Vagina (tissue), 2 donors: ENCODE measurements at regions not wholly inside any gene's neighbourhood (a gene's known extent, or its start where the extent isn't known, plus 50 kb on each side); places are given as distances from the start of the nearest gene placed in this dataset.
"Not testable (repeated sequence)": the region's sequence is repeated elsewhere in the genome, so short reads cannot be mapped to it uniquely, and the experiment has no call there.

Experiments used
- DNase-seq, 2 donors: peaks; one replicate each; pipeline ENCODE4 v3.0.0-alpha.2; 2017; ENCODE audit errors: extremely low spot score in 2 of 2
- H3K27ac ChIP-seq: fragments of 200-600 bp; sonication (generic); one replicate; pipeline ENCODE4 v1.5.1; 2019
- H3K27me3 ChIP-seq: fragments of 200-600 bp; sonication (generic); one replicate; pipeline ENCODE4 v1.5.1; 2019
- H3K36me3 ChIP-seq, 2 donors: fragments of 200-600 bp; sonication (generic); one replicate each; pipeline ENCODE4 v1.5.1; 2017 to 2019
- H3K4me1 ChIP-seq: fragments of 200-600 bp; sonication (generic); one replicate; pipeline ENCODE4 v1.5.1; 2019
- H3K4me3 ChIP-seq, 2 donors: fragments of 200-600 bp; sonication (generic); 1 replicate in 1 of 2; 2 replicates in 1 of 2; pipeline ENCODE4 v1.5.1; 2016 to 2019
- H3K9me3 ChIP-seq: fragments of 200-600 bp; sonication (generic); one replicate; pipeline ENCODE4 v1.5.1; 2019
- POLR2A ChIP-seq, 2 donors: fragments of 450-650 bp; IDR thresholded peaks; one replicate each; pipeline ENCODE4 v1.6.1; 2017; ENCODE audit warnings: antibody characterized with exemption in 2 of 2, mild to moderate bottlenecking in 2 of 2, moderate library complexity in 2 of 2
- POLR2AphosphoS5 ChIP-seq, 2 donors: sonication (generic); formaldehyde crosslinking; IDR thresholded peaks; one replicate each; pipeline ENCODE4 v1.9.0; 2017; ENCODE audit warnings: antibody characterized with exemption in 2 of 2, mild to moderate bottlenecking in 2 of 2, low read depth in 1 of 2; ENCODE audit not compliant: insufficient read depth in 1 of 2
- intact Hi-C: fragments of 100-400 bp; cut with DNase I; formaldehyde crosslinking; loops from one replicate; pipeline ENCODE4 v1.15.1; 2023

DNA sequence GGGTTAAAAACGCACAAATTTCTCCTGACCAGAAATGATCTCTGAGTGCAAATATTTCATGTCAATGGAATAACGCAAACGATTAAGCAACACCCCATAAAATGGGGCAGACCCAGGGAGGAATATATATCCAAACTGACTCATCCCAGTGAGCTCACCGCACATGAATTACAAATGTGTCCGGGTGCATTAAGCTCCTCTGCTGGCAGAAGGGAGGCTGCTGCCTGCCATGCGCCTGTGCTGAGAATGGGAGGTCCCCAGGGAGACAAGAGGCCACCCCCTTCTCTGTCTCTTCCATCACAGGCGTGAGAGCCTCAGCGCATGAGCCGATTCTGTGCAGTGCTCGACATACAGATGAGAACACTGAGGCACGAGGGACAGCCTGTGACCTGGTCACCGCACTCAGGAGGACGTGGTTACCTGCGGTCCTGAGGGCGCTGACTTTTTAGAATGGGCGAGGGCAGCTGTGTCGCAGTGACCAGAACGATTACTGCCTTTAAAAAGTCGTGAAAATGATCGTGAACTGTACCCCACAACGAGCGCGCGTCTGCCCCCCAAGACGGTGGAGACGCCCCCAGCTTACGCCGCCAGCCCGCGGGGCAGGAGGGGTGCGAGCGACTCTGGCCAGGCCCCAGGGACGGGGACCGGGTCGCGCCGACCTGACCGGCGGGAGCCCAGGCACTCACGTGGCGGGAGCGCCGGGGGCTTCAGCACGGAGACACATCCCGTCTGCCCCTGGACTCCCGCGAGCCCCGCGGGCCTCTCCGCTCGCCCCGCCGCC lies 188.5 kb downstream of the ADRA2C start:
- Histone ChIP-seq H3K4me1 (peaks cover 15% of the 10 kb centered on the region), H3K4me3 (peak overlapping the region; percentile 62 to 91), H3K27ac (peak overlapping the region; percentile 96)
- H3K27me3 ChIP-seq, intact Hi-C loops, H3K9me3 ChIP-seq, H3K36me3 ChIP-seq: not testable (repeated sequence)
- TF ChIP-seq POLR2AphosphoS5 (IDR thresholded peaks at IDR 0.05; ENCODE audit: insufficient read depth in 1 of 2, low read depth in 1 of 2) (peak; percentile 82 to 93), POLR2A (IDR thresholded peaks at IDR 0.05) (peak in 1 of 2 donors; percentile 60)
- peak in 1 of 2 donors; percentile 98 for DNase-seq

DNA sequence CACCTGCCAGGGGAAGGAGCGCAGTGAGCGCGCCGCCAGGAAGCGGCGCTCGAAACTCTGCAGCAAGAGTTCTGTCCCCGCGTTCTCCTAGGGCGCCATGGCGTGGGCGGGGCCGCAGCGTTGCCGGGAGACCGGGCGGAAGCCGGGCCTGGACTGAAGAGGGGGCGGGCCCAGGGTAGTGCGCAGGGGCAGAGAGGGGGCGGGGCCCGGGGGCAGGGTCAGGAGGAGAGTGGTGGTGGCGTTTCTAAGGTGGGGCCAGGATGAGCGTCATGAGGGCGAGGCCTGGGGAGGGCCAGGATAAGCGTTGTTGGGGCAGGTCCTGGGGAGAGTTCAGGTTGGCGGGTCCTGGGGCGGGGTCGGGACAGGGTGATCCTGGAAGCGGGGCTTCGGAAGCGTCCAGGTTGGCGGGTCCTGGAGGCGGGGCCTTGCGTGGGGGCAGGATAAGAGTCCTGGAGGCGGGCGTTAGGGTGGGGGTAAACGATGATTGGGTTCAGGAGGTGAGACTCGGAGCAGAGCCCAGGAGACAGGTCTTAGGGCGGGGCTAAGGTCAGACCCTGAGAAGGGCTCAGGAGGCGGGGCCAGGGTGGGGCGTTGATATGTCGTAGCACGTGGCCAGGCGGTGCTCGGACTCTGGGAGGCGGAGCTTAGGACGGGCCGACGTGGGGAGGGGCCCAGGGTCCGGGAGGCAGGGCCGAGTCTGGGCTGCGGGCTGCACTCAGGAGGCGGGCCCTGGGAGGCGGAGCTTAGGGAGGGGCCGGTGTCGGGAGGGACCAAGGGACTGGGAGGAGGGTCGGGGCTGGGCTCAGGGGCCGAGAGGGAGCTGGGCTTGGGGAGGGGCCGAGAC lies 189.4 kb downstream of the ADRA2C start:
- H3K4me1 ChIP-seq: peaks cover 15% of the 10 kb centered on the region
- H3K27ac ChIP-seq: peak overlapping the region; percentile 96
- H3K27me3 ChIP-seq, H3K9me3 ChIP-seq, intact Hi-C loops, H3K36me3 ChIP-seq: not testable (repeated sequence)
- peak; percentile 99 to 100 for DNase-seq
- TF ChIP-seq POLR2AphosphoS5 (IDR thresholded peaks at IDR 0.05; ENCODE audit: insufficient read depth in 1 of 2, low read depth in 1 of 2): peak; percentile 15 to 41
- TF ChIP-seq POLR2A (IDR thresholded peaks at IDR 0.05): peak in 1 of 2 donors; percentile 72
- peak overlapping the region; percentile 62 to 91 for H3K4me3 ChIP-seq

- H3K36me3 ChIP-seq, intact Hi-C loops, DNase-seq, H3K27me3 ChIP-seq, H3K9me3 ChIP-seq: not testable (repeated sequence)
- H3K4me1 ChIP-seq: peaks cover 15% of the 10 kb centered on the region
- peak overlapping the region; percentile 62 to 91 for H3K4me3 ChIP-seq
- H3K27ac ChIP-seq: peak overlapping the region; percentile 96
These were observed 190.1 kb downstream of the ADRA2C start for GRCh38 chr4:3956165-3956867.

DNA sequence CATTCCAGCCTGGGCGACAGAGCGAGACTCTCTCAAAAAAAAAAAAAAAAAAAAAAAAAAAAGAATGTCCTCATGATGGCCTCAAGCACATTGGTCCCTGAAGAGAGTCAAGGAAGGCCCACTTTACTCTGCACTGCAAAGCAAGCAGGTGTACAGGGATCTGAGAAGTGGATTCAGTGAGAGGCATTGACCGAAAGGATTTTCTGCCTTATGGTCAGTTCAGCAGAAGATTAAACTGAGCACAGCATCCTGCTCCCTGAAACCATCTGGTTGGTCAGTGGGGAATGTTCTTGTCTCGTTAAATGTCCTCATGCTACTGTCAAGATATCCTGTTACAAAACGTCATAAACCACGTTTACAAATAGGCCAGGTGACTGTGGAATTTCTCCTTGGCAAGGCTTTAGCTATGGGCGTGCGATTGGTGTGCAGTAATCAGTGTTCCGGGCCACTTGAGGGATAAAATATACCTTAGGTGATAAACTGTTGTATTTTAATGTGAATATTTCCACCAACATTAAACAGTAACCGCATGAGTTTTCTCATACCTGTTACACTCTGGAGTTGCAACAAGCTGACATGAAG lies 195.0 kb downstream of the ADRA2C start:
- H3K9me3 ChIP-seq, H3K27me3 ChIP-seq, DNase-seq: not testable (repeated sequence)

DNA sequence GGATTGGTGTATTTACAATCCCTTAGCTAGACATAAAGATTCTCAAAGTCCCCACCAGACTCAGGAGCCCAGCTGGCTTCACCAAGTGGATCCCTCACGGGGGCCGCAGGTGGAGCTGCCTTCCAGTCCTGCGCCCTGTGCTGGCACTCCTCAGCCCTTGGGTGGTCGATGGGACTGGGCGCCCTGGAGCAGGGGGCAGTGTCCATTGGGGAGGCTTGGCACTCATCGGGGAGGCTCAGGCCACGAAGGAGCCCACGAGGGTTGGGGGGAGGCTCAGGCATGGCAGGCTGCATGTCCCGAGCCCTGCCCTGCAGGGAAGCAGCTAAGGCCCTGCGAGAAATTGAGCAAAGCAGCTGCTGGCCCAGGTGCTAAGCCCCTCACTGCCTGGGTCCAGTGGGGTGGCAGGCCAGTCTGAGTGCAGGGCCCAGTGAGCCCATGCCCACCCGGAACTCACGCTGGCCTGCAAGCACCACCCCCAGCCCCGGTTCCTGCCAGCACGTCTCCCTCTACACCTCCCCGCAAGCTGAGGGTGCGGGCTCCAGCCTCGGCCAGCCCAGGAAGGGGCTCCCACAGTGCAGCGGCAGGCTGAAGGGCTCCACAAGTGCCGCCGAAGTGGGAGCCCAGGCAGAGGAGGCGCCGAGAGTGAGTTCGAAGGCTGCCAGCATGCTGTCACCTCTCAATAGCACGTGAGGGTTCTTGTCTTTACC lies 198.5 kb downstream of the ADRA2C start:
- H3K27me3 ChIP-seq, H3K9me3 ChIP-seq, H3K27ac ChIP-seq, H3K36me3 ChIP-seq, intact Hi-C loops, DNase-seq, H3K4me1 ChIP-seq, H3K4me3 ChIP-seq: not testable (repeated sequence)

More for the DNA sequence above, 195.0 kb downstream of the ADRA2C start:
- H3K4me1 ChIP-seq, H3K4me3 ChIP-seq, H3K36me3 ChIP-seq, H3K27ac ChIP-seq, intact Hi-C loops: not testable (repeated sequence)

- H3K9me3 ChIP-seq, H3K36me3 ChIP-seq, DNase-seq, H3K27me3 ChIP-seq, H3K4me1 ChIP-seq, H3K27ac ChIP-seq, intact Hi-C loops, H3K4me3 ChIP-seq: not testable (repeated sequence)
These were observed 201.0 kb downstream of the ADRA2C start for GRCh38 chr4:3967204-3967603.

- H3K4me1 ChIP-seq, intact Hi-C loops, H3K9me3 ChIP-seq, H3K27ac ChIP-seq, H3K4me3 ChIP-seq, DNase-seq, H3K27me3 ChIP-seq, H3K36me3 ChIP-seq: not testable (repeated sequence)
These were observed 206.4 kb downstream of the ADRA2C start for GRCh38 chr4:3972626-3973025.

GRCh38 chr4:3973581-3974200 lies 207.5 kb downstream of the ADRA2C start:
- H3K27ac ChIP-seq: not testable (repeated sequence)

GRCh38 chr4:3983518-3984125 lies 217.4 kb downstream of the ADRA2C start:
- not testable (repeated sequence) for H3K27me3 ChIP-seq, DNase-seq, H3K4me3 ChIP-seq, H3K27ac ChIP-seq, H3K4me1 ChIP-seq, H3K9me3 ChIP-seq, H3K36me3 ChIP-seq
- intact Hi-C loops: loop anchor here (10.0 kb wide), 1 partner anchor 121 kb away; no protein-coding TSS in a partner anchor

More at GRCh38 chr4:3973581-3974200, 207.5 kb downstream of the ADRA2C start:
- H3K27me3 ChIP-seq, intact Hi-C loops, H3K4me1 ChIP-seq, H3K9me3 ChIP-seq, DNase-seq, H3K36me3 ChIP-seq, H3K4me3 ChIP-seq: not testable (repeated sequence)
